ENCODE measurements at regions not wholly inside any gene's neighbourhood (a gene's known extent, or its start where the extent isn't known, plus 50 kb on each side); places are given as distances from the start of the nearest gene placed in this dataset.

GRCh38 chr3:112735926-112736325 lies 95.0 kb upstream of the CCDC80 start:
- no peak for TF ChIP-seq ISL1 (CRISPR knock-in tag; IDR thresholded peaks at IDR 0.05)
- no peak for TF ChIP-seq OSR1 (CRISPR knock-in tag; IDR thresholded peaks at IDR 0.05)
- no peak for TF ChIP-seq TSHZ2 (CRISPR knock-in tag; IDR thresholded peaks at IDR 0.05)
- no peak for TF ChIP-seq ZNF8 (CRISPR knock-in tag; IDR thresholded peaks at IDR 0.05)
- no peak for TF ChIP-seq GLIS3 (CRISPR knock-in tag; IDR thresholded peaks at IDR 0.05)
- TF ChIP-seq ZNF70 (CRISPR knock-in tag; IDR thresholded peaks at IDR 0.05) = no peak
- no peak for TF ChIP-seq ZFP30 (CRISPR knock-in tag; IDR thresholded peaks at IDR 0.05)
- TF ChIP-seq PATZ1 (CRISPR knock-in tag; IDR thresholded peaks at IDR 0.05; ENCODE audit: borderline replicate concordance) = no peak
- no peak for TF ChIP-seq TCF4 (CRISPR knock-in tag; IDR thresholded peaks at IDR 0.05; ENCODE audit: borderline replicate concordance)
- no peak for TF ChIP-seq PPARA (CRISPR knock-in tag; IDR thresholded peaks at IDR 0.05; ENCODE audit: borderline replicate concordance)
- no peak for TF ChIP-seq ARNTL (CRISPR knock-in tag; IDR thresholded peaks at IDR 0.05; ENCODE audit: borderline replicate concordance, low read depth)
- no peak for TF ChIP-seq BACH2 (CRISPR knock-in tag; IDR thresholded peaks at IDR 0.05; ENCODE audit: borderline replicate concordance)
- no peak for ATAC-seq

- ATAC-seq = peak; percentile 95
- no peak for TF ChIP-seq SNAI2 (CRISPR knock-in tag; IDR thresholded peaks at IDR 0.05)
- no peak for TF ChIP-seq GLIS3 (CRISPR knock-in tag; IDR thresholded peaks at IDR 0.05)
- no peak for TF ChIP-seq ZNF8 (CRISPR knock-in tag; IDR thresholded peaks at IDR 0.05)
- no peak for TF ChIP-seq ZNF565 (CRISPR knock-in tag; conservative IDR thresholded peaks at IDR 0.05; ENCODE audit: low read depth)
- TF ChIP-seq PPARA (CRISPR knock-in tag; IDR thresholded peaks at IDR 0.05; ENCODE audit: borderline replicate concordance) = no peak
- TF ChIP-seq OSR1 (CRISPR knock-in tag; IDR thresholded peaks at IDR 0.05) = no peak
- TF ChIP-seq CSDC2 (CRISPR knock-in tag; IDR thresholded peaks at IDR 0.05) = no peak
- no peak for TF ChIP-seq TCF4 (CRISPR knock-in tag; IDR thresholded peaks at IDR 0.05; ENCODE audit: borderline replicate concordance)
- TF ChIP-seq ISL1 (CRISPR knock-in tag; IDR thresholded peaks at IDR 0.05) = no peak
- no peak for TF ChIP-seq BACH2 (CRISPR knock-in tag; IDR thresholded peaks at IDR 0.05; ENCODE audit: borderline replicate concordance)
- TF ChIP-seq, protein P1, sequence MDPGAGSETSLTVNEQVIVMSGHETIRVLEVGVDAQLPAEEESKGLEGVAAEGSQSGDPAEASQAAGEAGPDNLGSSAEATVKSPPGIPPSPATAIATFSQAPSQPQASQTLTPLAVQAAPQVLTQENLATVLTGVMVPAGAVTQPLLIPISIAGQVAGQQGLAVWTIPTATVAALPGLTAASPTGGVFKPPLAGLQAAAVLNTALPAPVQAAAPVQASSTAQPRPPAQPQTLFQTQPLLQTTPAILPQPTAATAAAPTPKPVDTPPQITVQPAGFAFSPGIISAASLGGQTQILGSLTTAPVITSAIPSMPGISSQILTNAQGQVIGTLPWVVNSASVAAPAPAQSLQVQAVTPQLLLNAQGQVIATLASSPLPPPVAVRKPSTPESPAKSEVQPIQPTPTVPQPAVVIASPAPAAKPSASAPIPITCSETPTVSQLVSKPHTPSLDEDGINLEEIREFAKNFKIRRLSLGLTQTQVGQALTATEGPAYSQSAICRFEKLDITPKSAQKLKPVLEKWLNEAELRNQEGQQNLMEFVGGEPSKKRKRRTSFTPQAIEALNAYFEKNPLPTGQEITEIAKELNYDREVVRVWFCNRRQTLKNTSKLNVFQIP (CRISPR knock-in tag; IDR thresholded peaks at IDR 0.05; ENCODE audit: borderline replicate concordance, low read depth) = no peak
- no peak for TF ChIP-seq ESRRG (CRISPR knock-in tag; IDR thresholded peaks at IDR 0.05)
- no peak for TF ChIP-seq ZC3H10 (CRISPR knock-in tag; IDR thresholded peaks at IDR 0.05)
These were observed 93.9 kb upstream of the CCDC80 start for GRCh38 chr3:112734736-112735350.

DNA sequence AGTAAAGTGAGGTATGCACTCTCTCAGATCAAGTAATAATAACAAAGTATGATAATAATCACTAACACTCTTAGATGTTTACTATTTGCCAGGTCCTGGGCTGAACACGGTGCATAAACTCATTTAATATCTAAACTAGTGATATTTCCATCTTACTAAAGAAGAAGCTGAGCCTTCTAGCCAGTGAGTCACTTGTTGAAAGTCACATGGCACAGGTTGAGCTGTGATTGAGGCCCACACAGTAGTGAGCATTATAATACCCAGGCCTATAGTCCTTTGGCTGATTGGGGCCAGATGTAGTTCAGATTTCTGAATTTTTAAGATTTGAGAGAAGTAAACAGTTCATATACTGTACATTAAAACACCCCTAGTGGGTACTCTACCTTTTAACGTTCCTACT lies 93.2 kb upstream of the CCDC80 start:
- no peak for TF ChIP-seq ESRRG (CRISPR knock-in tag; IDR thresholded peaks at IDR 0.05)
- ATAC-seq = peak; percentile 59; the same call in 2 of the 3 replicates

DNA sequence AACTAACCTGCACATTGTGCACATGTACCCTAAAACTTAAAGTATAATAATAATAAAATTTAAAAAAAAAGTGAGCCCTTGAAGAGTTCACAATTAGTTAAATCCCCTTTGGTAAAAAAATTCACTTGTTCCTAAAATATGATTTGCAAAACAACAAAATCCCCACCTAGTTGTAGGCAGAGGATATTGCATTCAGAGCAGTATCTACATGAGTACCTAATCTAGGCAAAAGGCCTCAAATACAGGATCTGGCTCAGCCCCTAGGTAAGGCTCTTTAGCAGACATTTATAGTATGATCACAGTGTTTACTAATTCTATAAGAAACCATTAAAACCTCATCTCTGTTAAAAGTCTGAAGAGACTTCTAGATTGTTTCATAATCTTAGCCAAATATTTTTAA lies 89.3 kb upstream of the CCDC80 start:
- no peak for ATAC-seq
- TF ChIP-seq TSHZ2 (CRISPR knock-in tag; IDR thresholded peaks at IDR 0.05) (no peak), GLIS3 (CRISPR knock-in tag; IDR thresholded peaks at IDR 0.05) (no peak), ISL1 (CRISPR knock-in tag; IDR thresholded peaks at IDR 0.05) (no peak), ARNTL (CRISPR knock-in tag; IDR thresholded peaks at IDR 0.05; ENCODE audit: borderline replicate concordance, low read depth) (no peak), ESRRG (CRISPR knock-in tag; IDR thresholded peaks at IDR 0.05) (no peak), PATZ1 (CRISPR knock-in tag; IDR thresholded peaks at IDR 0.05; ENCODE audit: borderline replicate concordance) (no peak), ZFP3 (CRISPR knock-in tag; IDR thresholded peaks at IDR 0.05) (no peak), ZNF565 (CRISPR knock-in tag; conservative IDR thresholded peaks at IDR 0.05; ENCODE audit: low read depth) (no peak)
- TF ChIP-seq, protein P2, sequence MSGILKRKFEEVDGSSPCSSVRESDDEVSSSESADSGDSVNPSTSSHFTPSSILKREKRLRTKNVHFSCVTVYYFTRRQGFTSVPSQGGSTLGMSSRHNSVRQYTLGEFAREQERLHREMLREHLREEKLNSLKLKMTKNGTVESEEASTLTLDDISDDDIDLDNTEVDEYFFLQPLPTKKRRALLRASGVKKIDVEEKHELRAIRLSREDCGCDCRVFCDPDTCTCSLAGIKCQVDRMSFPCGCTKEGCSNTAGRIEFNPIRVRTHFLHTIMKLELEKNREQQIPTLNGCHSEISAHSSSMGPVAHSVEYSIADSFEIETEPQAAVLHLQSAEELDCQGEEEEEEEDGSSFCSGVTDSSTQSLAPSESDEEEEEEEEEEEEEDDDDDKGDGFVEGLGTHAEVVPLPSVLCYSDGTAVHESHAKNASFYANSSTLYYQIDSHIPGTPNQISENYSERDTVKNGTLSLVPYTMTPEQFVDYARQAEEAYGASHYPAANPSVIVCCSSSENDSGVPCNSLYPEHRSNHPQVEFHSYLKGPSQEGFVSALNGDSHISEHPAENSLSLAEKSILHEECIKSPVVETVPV (CRISPR knock-in tag; IDR thresholded peaks at IDR 0.05) = no peak
- TF ChIP-seq, protein P1 (CRISPR knock-in tag; IDR thresholded peaks at IDR 0.05; ENCODE audit: borderline replicate concordance, low read depth) = no peak
